HepG2 (cell line): ENCODE measurements at regions not wholly inside any gene's neighbourhood (a gene's known extent, or its start where the extent isn't known, plus 50 kb on each side); places are given as distances from the start of the nearest gene placed in this dataset.

Experiments used
- YY1 ChIP-seq: IDR thresholded peaks from 2 replicates; pipeline ENCODE4 v1.6.1; 2011; ENCODE audit warnings: low read length, low read depth, moderate library complexity, mild to moderate bottlenecking; ENCODE audit not compliant: insufficient read depth, insufficient replicate concordance
- ZBTB21 ChIP-seq: sonication (generic); formaldehyde crosslinking; IDR thresholded peaks from 2 replicates; pipeline ENCODE4 v1.4.0; 2020; ENCODE audit warnings: missing genetic modification reagents

DNA sequence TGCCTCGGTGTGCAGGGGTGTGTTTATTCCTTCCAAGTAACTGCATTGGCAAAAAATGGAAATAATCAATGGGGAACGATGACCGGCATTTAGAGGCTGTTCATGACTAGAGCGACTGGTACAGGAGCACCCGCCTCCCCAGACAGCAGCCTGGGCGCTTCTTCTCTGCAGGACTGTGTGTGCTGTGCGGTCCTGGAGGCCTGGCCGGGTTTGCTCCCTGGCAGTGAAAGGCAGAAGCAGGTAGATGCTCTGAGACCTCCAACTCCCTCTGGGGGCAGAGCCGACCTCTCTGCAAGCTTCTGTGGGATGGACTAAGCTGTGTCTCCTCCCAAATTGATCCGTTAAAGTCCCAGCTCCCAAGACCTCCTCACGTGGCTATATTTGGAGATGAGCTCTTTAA is 59.2 kb upstream of the ACTRT2 start:
- no peak for TF ChIP-seq YY1
- no peak for TF ChIP-seq ZBTB21 (CRISPR knock-in tag)
